ENCODE measurements at regions not wholly inside any gene's neighbourhood (a gene's known extent, or its start where the extent isn't known, plus 50 kb on each side); places are given as distances from the start of the nearest gene placed in this dataset.

GRCh38 chr12:114974826-114975639, 291.1 kb upstream of the TBX3 start:
- H3K27me3 ChIP-seq (ENCODE audit: insufficient read depth in 3 of 3, low read length in 2 of 3): no peaks in the 10 kb centered on the region
- no peaks in the 10 kb centered on the region for H3K36me3 ChIP-seq (ENCODE audit: insufficient read depth in 1 of 2, low read depth in 1 of 2)
- DNase-seq (no peak), ATAC-seq (no peak)
- H3K4me3 ChIP-seq: no peak overlapping the region
- intact Hi-C loops (cut with DNase I): no loop called here
- 59 to 72% (median 62%) methylated on average over 6 of the region's 6 CpGs for WGBS, 3 donors
- H3K4me1 ChIP-seq: no peaks in the 10 kb centered on the region
- TF ChIP-seq CTCF (IDR thresholded peaks at IDR 0.05): no peak
- H3K9me3 ChIP-seq: no peaks in the 10 kb centered on the region
- H3K27ac ChIP-seq: no peak overlapping the region

- H3K4me1 ChIP-seq: no peaks in the 10 kb centered on the region
- no peak for DNase-seq
- H3K27ac ChIP-seq: no peak overlapping the region
- no peak for TF ChIP-seq CTCF (IDR thresholded peaks at IDR 0.05)
- no peak overlapping the region for H3K4me3 ChIP-seq
- no peaks in the 10 kb centered on the region for H3K36me3 ChIP-seq (ENCODE audit: insufficient read depth in 1 of 2, low read depth in 1 of 2)
- intact Hi-C loops (cut with DNase I): no loop called here
- no peaks in the 10 kb centered on the region for H3K9me3 ChIP-seq
- H3K27me3 ChIP-seq (ENCODE audit: insufficient read depth in 3 of 3, low read length in 2 of 3): peaks cover 0 to 2% (median 0%) of the 10 kb centered on the region in 3 donors
- no peak for ATAC-seq
- 78 to 80% (median 78%) methylated on average over 2 of the region's 2 CpGs for WGBS, 3 donors
These were observed 290.4 kb upstream of the TBX3 start for GRCh38 chr12:114974333-114974732.

GRCh38 chr12:114968727-114969126, 284.8 kb upstream of the TBX3 start:
- H3K36me3 ChIP-seq (ENCODE audit: insufficient read depth in 1 of 2, low read depth in 1 of 2): no peaks in the 10 kb centered on the region
- H3K9me3 ChIP-seq: no peaks in the 10 kb centered on the region
- peaks cover 0 to 4% (median 0%) of the 10 kb centered on the region in 3 donors for H3K27me3 ChIP-seq (ENCODE audit: insufficient read depth in 3 of 3, low read length in 2 of 3)
- H3K4me1 ChIP-seq: no peaks in the 10 kb centered on the region
- ATAC-seq (no peak), DNase-seq (no peak)
- H3K27ac ChIP-seq: no peak overlapping the region
- no peak for TF ChIP-seq CTCF (IDR thresholded peaks at IDR 0.05)
- no peak overlapping the region for H3K4me3 ChIP-seq
- intact Hi-C loops (cut with DNase I): loop anchor here in 1 of 2 donors (5.0 kb wide), 1 partner anchor 56 kb away; no protein-coding TSS in a partner anchor
- 36 to 42% (median 36%) methylated on average over 4 of the region's 4 CpGs for WGBS, 3 donors

GRCh38 chr12:114967151-114967550, 283.2 kb upstream of the TBX3 start:
- DNase-seq (no peak), ATAC-seq (no peak)
- no peak overlapping the region for H3K4me3 ChIP-seq
- intact Hi-C loops (cut with DNase I): loop anchor here in 1 of 2 donors (5.0 kb wide), 1 partner anchor 55 kb away; no protein-coding TSS in a partner anchor
- no peak overlapping the region for H3K27ac ChIP-seq
- TF ChIP-seq CTCF (IDR thresholded peaks at IDR 0.05): no peak
- peaks cover 0 to 4% (median 0%) of the 10 kb centered on the region in 3 donors for H3K27me3 ChIP-seq (ENCODE audit: insufficient read depth in 3 of 3, low read length in 2 of 3)
- no peaks in the 10 kb centered on the region for H3K9me3 ChIP-seq
- no peaks in the 10 kb centered on the region for H3K4me1 ChIP-seq
- 43 to 56% (median 51%) methylated on average over 5 of the region's 5 CpGs for WGBS, 3 donors
- no peaks in the 10 kb centered on the region for H3K36me3 ChIP-seq (ENCODE audit: insufficient read depth in 1 of 2, low read depth in 1 of 2)

Data from psoas muscle (tissue), 7 donors.